B cell (primary cell): ENCODE measurements at regions not wholly inside any gene's neighbourhood (a gene's known extent, or its start where the extent isn't known, plus 50 kb on each side); places are given as distances from the start of the nearest gene placed in this dataset.

Experiments used
- ATAC-seq: fragments of 200-7000 bp; cut with Tn5 transposase; one replicate; pipeline ENCODE4 v1.10.0; 2021; ENCODE audit warnings: low read depth, mild to moderate bottlenecking, moderate number of reproducible peaks, moderate library complexity
- CTCF ChIA-PET: fragments of 350-600 bp; sonication (Branson Sonifier 250); formaldehyde crosslinking; loops from one replicate; lab custom pipeline; 2021; ENCODE audit warnings: antibody characterized with exemption, inconsistent platforms; lab: Charles Lee
- POLR2A ChIA-PET: fragments of 350-600 bp; sonication (Branson Sonifier 250); formaldehyde crosslinking; loops from one replicate; lab custom pipeline; 2021; ENCODE audit warnings: antibody characterized with exemption; lab: Charles Lee
- DNase-seq: peaks from one replicate; pipeline ENCODE4 v3.0.0; 2013
- H2AFZ ChIP-seq: 2 replicates; pipeline ENCODE4 v1.6.1; 2012; ENCODE audit warnings: mild to moderate bottlenecking, low read depth, low read length; ENCODE audit not compliant: insufficient read depth, poor library complexity, severe bottlenecking
- H3K27ac ChIP-seq, 2 donors: 1 replicate in 1 of 2; 2 replicates in 1 of 2; pipeline ENCODE4 v1.5.1; 2012 to 2013; ENCODE audit warnings: low read length in 2 of 2, mild to moderate bottlenecking in 2 of 2, moderate library complexity in 1 of 2
- H3K27me3 ChIP-seq, 4 experiments: fragments of 200-600 bp in 1 of 4; sonication (generic) in 1 of 4; replicated peaks in 1 of 4; 1 replicate in 2 of 4; 2 replicates in 2 of 4; pipeline versions ENCODE4 v1.6.1 to v1.7.0; 2013 to 2016; ENCODE audit warnings: low read length in 3 of 4, mild to moderate bottlenecking in 2 of 4, mixed read lengths in 1 of 4, moderate library complexity in 1 of 4; ENCODE audit not compliant: insufficient read depth in 4 of 4, control insufficient read depth in 3 of 4; ENCODE audit errors: control extremely low read depth in 1 of 4
- H3K36me3 ChIP-seq, 2 experiments: replicated peaks in 1 of 2; 1 replicate in 1 of 2; 2 replicates in 1 of 2; pipeline versions ENCODE4 v1.6.1 to v1.7.1; 2013; ENCODE audit warnings: low read length in 1 of 2; ENCODE audit not compliant: insufficient read depth in 2 of 2, control insufficient read depth in 1 of 2; ENCODE audit errors: control extremely low read depth in 1 of 2, extremely low read depth in 1 of 2
- H3K4me1 ChIP-seq, 2 donors: fragments of 200-600 bp in 1 of 2; sonication (generic) in 1 of 2; 1 replicate in 1 of 2; 2 replicates in 1 of 2; pipeline versions ENCODE4 v1.5.1 to v1.6.1; 2013 to 2017; ENCODE audit warnings: low read length in 2 of 2; ENCODE audit not compliant: control insufficient read depth in 2 of 2, insufficient read depth in 2 of 2
- H3K4me2 ChIP-seq: replicated peaks from 2 replicates; pipeline ENCODE3; 2012; ENCODE audit warnings: mild to moderate bottlenecking, low read depth, low read length; ENCODE audit not compliant: poor library complexity, severe bottlenecking
- H3K4me3 ChIP-seq, 5 experiments: fragments of 200-600 bp in 1 of 5; sonication (generic) in 1 of 5; 1 replicate in 3 of 5; 2 replicates in 2 of 5; pipeline versions ENCODE4 v1.5.1 to v1.7.0; 2011 to 2016; ENCODE audit warnings: low read length in 4 of 5, mild to moderate bottlenecking in 4 of 5, low read depth in 2 of 5, control low read depth in 1 of 5, moderate library complexity in 1 of 5; ENCODE audit not compliant: insufficient read depth in 1 of 5; ENCODE audit errors: control extremely low read depth in 1 of 5, extremely low read depth in 1 of 5
- H3K79me2 ChIP-seq: fragments of 200-600 bp; sonication (generic); one replicate; pipeline ENCODE4 v1.6.0; 2016; ENCODE audit warnings: low read length; ENCODE audit not compliant: control insufficient read depth, insufficient read depth
- H3K9ac ChIP-seq: fragments of 200-600 bp; sonication (generic); 2 replicates; pipeline ENCODE4 v1.6.1; 2017; ENCODE audit warnings: mild to moderate bottlenecking, low read length, moderate library complexity
- H3K9me3 ChIP-seq, 3 donors: one replicate each; pipeline versions ENCODE4 v1.6.1 to v1.7.1; 2013; ENCODE audit warnings: low read length in 2 of 3; ENCODE audit not compliant: control insufficient read depth in 2 of 3, insufficient read depth in 1 of 3; ENCODE audit errors: control extremely low read depth in 1 of 3
- H4K20me1 ChIP-seq: 2 replicates; pipeline ENCODE4 v1.6.0; 2012; ENCODE audit warnings: mild to moderate bottlenecking, low read length; ENCODE audit not compliant: insufficient read depth, control insufficient read depth, poor library complexity, severe bottlenecking
- H3K27ac Mint-ChIP-seq: one replicate; pipeline ENCODE4 v1.8.0; 2021; ENCODE audit warnings: mixed read lengths
- H3K27me3 Mint-ChIP-seq: one replicate; pipeline ENCODE4 v1.8.0; 2021; ENCODE audit warnings: mixed read lengths
- H3K4me1 Mint-ChIP-seq: one replicate; pipeline ENCODE4 v1.8.0; 2021; ENCODE audit warnings: mixed read lengths
- H3K4me3 Mint-ChIP-seq: one replicate; pipeline ENCODE4 v1.8.0; 2021; ENCODE audit warnings: mixed read lengths
- H3K9me3 Mint-ChIP-seq: one replicate; pipeline ENCODE4 v1.8.0; 2022; ENCODE audit warnings: mixed read lengths; ENCODE audit not compliant: insufficient read depth
- EZH2 ChIP-seq: IDR thresholded peaks from 2 replicates; pipeline ENCODE4 v1.6.1; 2012; ENCODE audit warnings: borderline replicate concordance, low read depth, mild to moderate bottlenecking, moderate library complexity, low read length; ENCODE audit not compliant: insufficient read depth, poor library complexity, severe bottlenecking
- WGBS: methylation state at CpG from one replicate; pipeline ENCODE4 v1.1.5; 2013; ENCODE audit warnings: missing lambda C conversion rate; ENCODE audit not compliant: insufficient coverage; 5-methylcytosine and 5-hydroxymethylcytosine counted together
- intact Hi-C: fragments of 100-400 bp; cut with micrococcal nuclease; formaldehyde crosslinking; loops from one replicate; pipeline ENCODE4 v1.10.0; 2022
- TF ChIP-seq, protein P1 (sequence below): fragments of 200-600 bp; IDR thresholded peaks from one replicate; pipeline ENCODE4 v1.8.0; 2022; ENCODE audit warnings: antibody characterized with exemption, mild to moderate bottlenecking

DNA sequence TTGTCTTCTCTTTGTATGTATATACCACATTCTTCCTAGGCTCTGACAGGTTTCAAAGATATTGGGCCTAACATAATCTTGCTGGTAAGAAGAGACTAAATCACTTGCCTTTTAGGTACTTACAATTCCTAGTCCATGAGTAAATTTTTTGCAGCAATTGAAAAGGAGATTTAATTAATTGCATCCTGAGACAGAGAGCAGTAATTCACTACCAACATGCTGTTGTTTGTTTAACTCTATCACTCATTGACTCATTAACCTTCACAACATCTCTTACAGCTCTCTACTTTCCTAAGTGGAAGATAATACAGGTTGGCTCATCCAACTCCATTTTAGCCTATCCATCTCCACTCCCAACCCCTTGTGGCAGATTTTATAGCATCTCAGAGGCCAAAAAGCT lies 280.4 kb downstream of the ALDH8A1 start:
- no peak for DNase-seq
- ChIA-PET POLR2A (no interaction called here), CTCF (no interaction called here)
- no peaks in the 10 kb centered on the region for H4K20me1 ChIP-seq
- Mint-ChIP-seq H3K27me3 (no peaks in the 10 kb centered on the region), H3K27ac (no peak overlapping the region), H3K4me3 (no peak overlapping the region), H3K9me3 (no peaks in the 10 kb centered on the region), H3K4me1 (no peaks in the 10 kb centered on the region)
- no peak overlapping the region for H3K4me2 ChIP-seq
- H2AFZ ChIP-seq, result no peak overlapping the region
- no peaks in the 10 kb centered on the region for H3K79me2 ChIP-seq
- TF ChIP-seq, protein P1, sequence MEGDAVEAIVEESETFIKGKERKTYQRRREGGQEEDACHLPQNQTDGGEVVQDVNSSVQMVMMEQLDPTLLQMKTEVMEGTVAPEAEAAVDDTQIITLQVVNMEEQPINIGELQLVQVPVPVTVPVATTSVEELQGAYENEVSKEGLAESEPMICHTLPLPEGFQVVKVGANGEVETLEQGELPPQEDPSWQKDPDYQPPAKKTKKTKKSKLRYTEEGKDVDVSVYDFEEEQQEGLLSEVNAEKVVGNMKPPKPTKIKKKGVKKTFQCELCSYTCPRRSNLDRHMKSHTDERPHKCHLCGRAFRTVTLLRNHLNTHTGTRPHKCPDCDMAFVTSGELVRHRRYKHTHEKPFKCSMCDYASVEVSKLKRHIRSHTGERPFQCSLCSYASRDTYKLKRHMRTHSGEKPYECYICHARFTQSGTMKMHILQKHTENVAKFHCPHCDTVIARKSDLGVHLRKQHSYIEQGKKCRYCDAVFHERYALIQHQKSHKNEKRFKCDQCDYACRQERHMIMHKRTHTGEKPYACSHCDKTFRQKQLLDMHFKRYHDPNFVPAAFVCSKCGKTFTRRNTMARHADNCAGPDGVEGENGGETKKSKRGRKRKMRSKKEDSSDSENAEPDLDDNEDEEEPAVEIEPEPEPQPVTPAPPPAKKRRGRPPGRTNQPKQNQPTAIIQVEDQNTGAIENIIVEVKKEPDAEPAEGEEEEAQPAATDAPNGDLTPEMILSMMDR, result no peak
- TF ChIP-seq EZH2, result no peak
- no peak overlapping the region for H3K9ac ChIP-seq
- no peaks in the 10 kb centered on the region for H3K27me3 ChIP-seq
- no peaks in the 10 kb centered on the region for H3K9me3 ChIP-seq
- H3K36me3 ChIP-seq, result no peaks in the 10 kb centered on the region
- ATAC-seq, result no peak
- H3K27ac ChIP-seq, result no peak overlapping the region
- H3K4me1 ChIP-seq, result no peaks in the 10 kb centered on the region
- H3K4me3 ChIP-seq, result no peak overlapping the region
- intact Hi-C loops, result no loop called here

DNA sequence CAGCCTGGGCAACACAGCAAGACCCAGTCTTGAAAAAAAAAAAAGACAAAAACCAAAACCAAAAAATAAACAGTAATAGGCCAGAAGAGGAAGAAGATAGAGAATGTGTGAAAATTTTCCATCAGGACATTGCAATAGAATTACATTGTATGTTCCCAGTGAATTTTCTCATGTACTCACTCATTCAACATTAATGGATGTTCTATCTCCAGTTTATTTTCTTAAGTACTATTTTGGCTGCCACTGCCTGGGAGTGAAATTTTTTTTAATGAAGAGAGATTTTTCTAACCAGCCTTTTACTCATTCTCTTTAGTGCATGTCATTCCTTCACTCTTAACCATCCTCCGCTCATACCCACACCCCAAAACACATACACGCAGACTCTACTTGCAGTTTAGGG lies 282.8 kb downstream of the ALDH8A1 start:
- DNase-seq (no peak), ATAC-seq (no peak)
- H3K9me3 ChIP-seq, result no peaks in the 10 kb centered on the region
- no peak overlapping the region for H3K27ac ChIP-seq
- Mint-ChIP-seq H3K27ac (no peak overlapping the region), H3K4me3 (no peak overlapping the region), H3K9me3 (no peaks in the 10 kb centered on the region), H3K27me3 (no peaks in the 10 kb centered on the region), H3K4me1 (no peaks in the 10 kb centered on the region)
- no CpG with 5 or more reads among the region's 2 CpGs for WGBS
- H3K4me3 ChIP-seq, result no peak overlapping the region
- TF ChIP-seq EZH2, result no peak
- TF ChIP-seq, protein P1, result no peak
- no peak overlapping the region for H2AFZ ChIP-seq
- H3K36me3 ChIP-seq, result no peaks in the 10 kb centered on the region
- no peak overlapping the region for H3K4me2 ChIP-seq
- intact Hi-C loops, result no loop called here
- no peaks in the 10 kb centered on the region for H3K4me1 ChIP-seq
- H3K79me2 ChIP-seq, result no peaks in the 10 kb centered on the region
- H4K20me1 ChIP-seq, result no peaks in the 10 kb centered on the region
- POLR2A ChIA-PET, result no interaction called here
- H3K9ac ChIP-seq, result no peak overlapping the region
- H3K27me3 ChIP-seq, result no peaks in the 10 kb centered on the region
- CTCF ChIA-PET, result no interaction called here
